WTC11 (cell line): ENCODE measurements at regions not wholly inside any gene's neighbourhood (a gene's known extent, or its start where the extent isn't known, plus 50 kb on each side); places are given as distances from the start of the nearest gene placed in this dataset.

Source experiments
- ATAC-seq: fragments of 200-7000 bp; cut with Tn5 transposase; 2 replicates; pipeline ENCODE4 v1.10.0; 2021; ENCODE audit warnings: mild to moderate bottlenecking, moderate library complexity
- CTCF ChIA-PET: fragments of 300-600 bp; sonication (Branson Sonifier 250); formaldehyde crosslinking; loops from one replicate; lab custom pipeline; 2021; ENCODE audit warnings: antibody characterized with exemption; lab: Charles Lee
- POLR2A ChIA-PET: fragments of 350-600 bp; sonication (Branson Sonifier 250); formaldehyde crosslinking; loops from one replicate; lab custom pipeline; 2021; ENCODE audit warnings: antibody characterized with exemption; lab: Charles Lee
- DNase-seq: peaks from one replicate; pipeline ENCODE4 v3.0.0; 2021; ENCODE audit warnings: low spot score
- H3K27ac Mint-ChIP-seq: 2 replicates; pipeline ENCODE4 v1.8.0; 2021; ENCODE audit warnings: mixed read lengths
- H3K27me3 Mint-ChIP-seq: 2 replicates; pipeline ENCODE4 v1.8.0; 2021; ENCODE audit warnings: low read depth, mild to moderate bottlenecking, moderate library complexity, mixed read lengths
- H3K36me3 Mint-ChIP-seq: 2 replicates; pipeline ENCODE4 v1.8.0; 2021; ENCODE audit warnings: mixed read lengths
- H3K4me1 Mint-ChIP-seq: 2 replicates; pipeline ENCODE4 v1.8.0; 2022; ENCODE audit warnings: mixed read lengths
- H3K4me3 Mint-ChIP-seq: 2 replicates; pipeline ENCODE4 v1.8.0; 2021; ENCODE audit warnings: mild to moderate bottlenecking, moderate library complexity, mixed read lengths
- H3K9me3 Mint-ChIP-seq: 2 replicates; pipeline ENCODE4 v1.8.0; 2021; ENCODE audit warnings: mixed read lengths
- AFF4 ChIP-seq: sonication (generic); formaldehyde crosslinking; IDR thresholded peaks from 2 replicates; pipeline ENCODE4 v1.8.1; 2023; ENCODE audit warnings: mild to moderate bottlenecking, missing genetic modification reagents, borderline replicate concordance
- ATF2 ChIP-seq: sonication (generic); formaldehyde crosslinking; IDR thresholded peaks from 2 replicates; pipeline ENCODE4 v1.8.1; 2022; ENCODE audit warnings: low read depth, missing genetic modification reagents, borderline replicate concordance
- ATF3 ChIP-seq: sonication (generic); formaldehyde crosslinking; conservative IDR thresholded peaks from 2 replicates; pipeline ENCODE4 v1.8.1; 2022; ENCODE audit warnings: mild to moderate bottlenecking, missing genetic modification reagents
- CBFB ChIP-seq: sonication (generic); formaldehyde crosslinking; IDR thresholded peaks from 2 replicates; pipeline ENCODE4 v1.8.1; 2022; ENCODE audit warnings: mild to moderate bottlenecking, low read depth, missing genetic modification reagents
- CDX4 ChIP-seq: fragments of 250-450 bp; sonication (Bioruptor Pico); IDR thresholded peaks from 2 replicates; pipeline ENCODE4 v1.9.0; 2021; ENCODE audit warnings: moderate library complexity, mild to moderate bottlenecking, inconsistent platforms, borderline replicate concordance
- ESRRA ChIP-seq: sonication (generic); formaldehyde crosslinking; IDR thresholded peaks from 2 replicates; pipeline ENCODE4 v1.8.1; 2022; ENCODE audit warnings: mild to moderate bottlenecking, missing genetic modification reagents, borderline replicate concordance
- ETV6 ChIP-seq: sonication (generic); formaldehyde crosslinking; IDR thresholded peaks from 2 replicates; pipeline ENCODE4 v1.8.1; 2022; ENCODE audit warnings: mild to moderate bottlenecking, missing genetic modification reagents
- HMGA2 ChIP-seq: fragments of 250-450 bp; sonication (Bioruptor Pico); IDR thresholded peaks from 2 replicates; pipeline ENCODE4 v1.4.0; 2021; ENCODE audit warnings: mild to moderate bottlenecking, moderate library complexity
- NR1H2 ChIP-seq: sonication (generic); formaldehyde crosslinking; IDR thresholded peaks from 2 replicates; pipeline ENCODE4 v1.9.0; 2021; ENCODE audit warnings: mild to moderate bottlenecking, moderate library complexity, missing genetic modification reagents
- OVOL2 ChIP-seq: fragments of 250-450 bp; sonication (Bioruptor Pico); IDR thresholded peaks from 2 replicates; pipeline ENCODE4 v1.9.0; 2021; ENCODE audit warnings: mild to moderate bottlenecking, borderline replicate concordance
- PRRX2 ChIP-seq: fragments of 250-450 bp; sonication (Bioruptor Pico); IDR thresholded peaks from 2 replicates; pipeline ENCODE4 v1.8.0; 2021; ENCODE audit warnings: mild to moderate bottlenecking
- SMAD3 ChIP-seq: sonication (generic); formaldehyde crosslinking; IDR thresholded peaks from 2 replicates; pipeline ENCODE4 v1.8.0; 2022; ENCODE audit warnings: missing genetic modification reagents, mild to moderate bottlenecking, borderline replicate concordance
- SMAD4 ChIP-seq: sonication (generic); formaldehyde crosslinking; IDR thresholded peaks from 2 replicates; pipeline ENCODE4 v1.8.0; 2022; ENCODE audit warnings: mild to moderate bottlenecking, missing genetic modification reagents
- ZNF317 ChIP-seq: sonication (generic); formaldehyde crosslinking; IDR thresholded peaks from 2 replicates; pipeline ENCODE4 v1.8.1; 2023; ENCODE audit warnings: low read depth, mild to moderate bottlenecking, moderate library complexity, missing genetic modification reagents, borderline replicate concordance
- ZNF416 ChIP-seq: fragments of 250-450 bp; sonication (Bioruptor Pico); IDR thresholded peaks from 2 replicates; pipeline ENCODE4 v1.9.0; 2021; ENCODE audit warnings: mild to moderate bottlenecking, inconsistent platforms
- TF ChIP-seq, protein P1 (sequence below): fragments of 250-450 bp; sonication (Bioruptor Pico); IDR thresholded peaks from 2 replicates; pipeline ENCODE4 v1.8.0; 2021; ENCODE audit warnings: mild to moderate bottlenecking
- TF ChIP-seq, protein P2 (sequence below): sonication (generic); formaldehyde crosslinking; IDR thresholded peaks from 2 replicates; pipeline ENCODE4 v1.8.1; 2023; ENCODE audit warnings: mild to moderate bottlenecking, missing genetic modification reagents, moderate library complexity
- TF ChIP-seq, protein P3 (sequence below): sonication (generic); formaldehyde crosslinking; IDR thresholded peaks from 2 replicates; pipeline ENCODE4 v1.8.0; 2022; ENCODE audit warnings: mild to moderate bottlenecking, missing genetic modification reagents
- TF ChIP-seq, protein P4 (sequence below): sonication (generic); formaldehyde crosslinking; IDR thresholded peaks from 2 replicates; pipeline ENCODE4 v1.8.0; 2022; ENCODE audit warnings: mild to moderate bottlenecking, missing genetic modification reagents

GRCh38 chr9:73470766-73471165 lies 319.1 kb downstream of the ANXA1 start:
- Mint-ChIP-seq H3K9me3 (peaks cover 15% of the 10 kb centered on the region), H3K27ac (no peak overlapping the region), H3K4me1 (no peaks in the 10 kb centered on the region), H3K27me3 (no peaks in the 10 kb centered on the region; the same call in none of the 2 replicates), H3K4me3 (no peak overlapping the region), H3K36me3 (0 out of 2 replicates have a peak, but pooled peaks cover 4% of the 10 kb centered on the region)
- ChIA-PET POLR2A (no interaction called here), CTCF (no interaction called here)
- no peak for ATAC-seq
- TF ChIP-seq CBFB (CRISPR knock-in tag) = no peak
- TF ChIP-seq, protein P1, sequence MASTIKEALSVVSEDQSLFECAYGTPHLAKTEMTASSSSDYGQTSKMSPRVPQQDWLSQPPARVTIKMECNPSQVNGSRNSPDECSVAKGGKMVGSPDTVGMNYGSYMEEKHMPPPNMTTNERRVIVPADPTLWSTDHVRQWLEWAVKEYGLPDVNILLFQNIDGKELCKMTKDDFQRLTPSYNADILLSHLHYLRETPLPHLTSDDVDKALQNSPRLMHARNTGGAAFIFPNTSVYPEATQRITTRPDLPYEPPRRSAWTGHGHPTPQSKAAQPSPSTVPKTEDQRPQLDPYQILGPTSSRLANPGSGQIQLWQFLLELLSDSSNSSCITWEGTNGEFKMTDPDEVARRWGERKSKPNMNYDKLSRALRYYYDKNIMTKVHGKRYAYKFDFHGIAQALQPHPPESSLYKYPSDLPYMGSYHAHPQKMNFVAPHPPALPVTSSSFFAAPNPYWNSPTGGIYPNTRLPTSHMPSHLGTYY (CRISPR knock-in tag) = no peak
- TF ChIP-seq SMAD4 = no peak
- no peak for TF ChIP-seq ZNF416 (CRISPR knock-in tag)
- no peak for TF ChIP-seq OVOL2 (CRISPR knock-in tag)
- TF ChIP-seq ETV6 = no peak
- no peak for TF ChIP-seq SMAD3 (CRISPR knock-in tag)
- no peak for TF ChIP-seq NR1H2 (CRISPR knock-in tag)
- no peak for TF ChIP-seq AFF4 (CRISPR knock-in tag)
- TF ChIP-seq, protein P2, sequence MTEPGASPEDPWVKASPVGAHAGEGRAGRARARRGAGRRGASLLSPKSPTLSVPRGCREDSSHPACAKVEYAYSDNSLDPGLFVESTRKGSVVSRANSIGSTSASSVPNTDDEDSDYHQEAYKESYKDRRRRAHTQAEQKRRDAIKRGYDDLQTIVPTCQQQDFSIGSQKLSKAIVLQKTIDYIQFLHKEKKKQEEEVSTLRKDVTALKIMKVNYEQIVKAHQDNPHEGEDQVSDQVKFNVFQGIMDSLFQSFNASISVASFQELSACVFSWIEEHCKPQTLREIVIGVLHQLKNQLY (CRISPR knock-in tag) = no peak
- no peak for TF ChIP-seq ESRRA (CRISPR knock-in tag)
- no peak for TF ChIP-seq PRRX2
- TF ChIP-seq, protein P3, sequence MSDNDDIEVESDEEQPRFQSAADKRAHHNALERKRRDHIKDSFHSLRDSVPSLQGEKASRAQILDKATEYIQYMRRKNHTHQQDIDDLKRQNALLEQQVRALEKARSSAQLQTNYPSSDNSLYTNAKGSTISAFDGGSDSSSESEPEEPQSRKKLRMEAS = no peak
- TF ChIP-seq ATF3 = no peak
- no peak for TF ChIP-seq ATF2 (CRISPR knock-in tag)
- TF ChIP-seq, protein P4, sequence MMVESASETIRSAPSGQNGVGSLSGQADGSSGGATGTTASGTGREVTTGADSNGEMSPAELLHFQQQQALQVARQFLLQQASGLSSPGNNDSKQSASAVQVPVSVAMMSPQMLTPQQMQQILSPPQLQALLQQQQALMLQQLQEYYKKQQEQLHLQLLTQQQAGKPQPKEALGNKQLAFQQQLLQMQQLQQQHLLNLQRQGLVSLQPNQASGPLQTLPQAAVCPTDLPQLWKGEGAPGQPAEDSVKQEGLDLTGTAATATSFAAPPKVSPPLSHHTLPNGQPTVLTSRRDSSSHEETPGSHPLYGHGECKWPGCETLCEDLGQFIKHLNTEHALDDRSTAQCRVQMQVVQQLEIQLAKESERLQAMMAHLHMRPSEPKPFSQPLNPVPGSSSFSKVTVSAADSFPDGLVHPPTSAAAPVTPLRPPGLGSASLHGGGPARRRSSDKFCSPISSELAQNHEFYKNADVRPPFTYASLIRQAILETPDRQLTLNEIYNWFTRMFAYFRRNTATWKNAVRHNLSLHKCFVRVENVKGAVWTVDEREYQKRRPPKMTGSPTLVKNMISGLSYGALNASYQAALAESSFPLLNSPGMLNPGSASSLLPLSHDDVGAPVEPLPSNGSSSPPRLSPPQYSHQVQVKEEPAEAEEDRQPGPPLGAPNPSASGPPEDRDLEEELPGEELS (CRISPR knock-in tag) = no peak
- TF ChIP-seq ZNF317 = no peak
- TF ChIP-seq HMGA2 (CRISPR knock-in tag) = no peak
- TF ChIP-seq CDX4 (CRISPR knock-in tag) = no peak
- DNase-seq = no peak
